K562 (cell line): ENCODE measurements at regions not wholly inside any gene's neighbourhood (a gene's known extent, or its start where the extent isn't known, plus 50 kb on each side); places are given as distances from the start of the nearest gene placed in this dataset.
A peak's percentile ranks its signal among the peaks of the same experiment; 100 is the strongest.

ENCODE experiments used
- ATAC-seq: fragments of 200-7000 bp; cut with Tn5 transposase; 3 replicates; pipeline ENCODE4 v1.9.1; 2020; ENCODE audit warnings: moderate library complexity
- BruUV-seq: library from RNA; stranded (reverse); fragments of 400-500 nt; replicated peaks from 2 replicates; lab custom pipeline; 2021; lab: Mats Ljungman, UMichigan
- CTCF ChIA-PET: fragments of 300-600 bp; formaldehyde crosslinking; extraction: SDS; loops from one replicate; lab custom pipeline; 2021; ENCODE audit warnings: low intra/inter-chr PET ratio; lab: Yijun Ruan, JAX
- POLR2A ChIA-PET: fragments of 300-600, 350-650 bp; sonication (Branson Sonifier 250); formaldehyde crosslinking; extraction: SDS; loops from one replicate; lab custom pipeline; 2021; ENCODE audit warnings: antibody characterized with exemption, inconsistent platforms; lab: Yijun Ruan, JAX
- DNase-seq, 4 experiments: peaks; one replicate each; pipeline versions ENCODE4 v3.0.0 to v3.0.0-alpha.2; 2011 to 2018; ENCODE audit warnings: low spot score in 3 of 4, mixed read lengths in 3 of 4; ENCODE audit errors: extremely low read depth in 1 of 4
- FAIRE-seq: peaks from 2 replicates; lab custom pipeline; 2011; peaks lifted over from hg19 to GRCh38; lab: Jason Lieb, UNC
- H2AFZ ChIP-seq: 2 replicates; pipeline ENCODE4 v1.6.0; 2011; ENCODE audit warnings: low read depth, low read length, control low read depth, inconsistent platforms
- H3K27ac ChIP-seq: fragments of 200-600 bp; 3 replicates; pipeline ENCODE4 v1.8.0; 2011; ENCODE audit warnings: low read depth, mild to moderate bottlenecking, control low read depth, inconsistent platforms, low read length, moderate library complexity, mixed read lengths; ENCODE audit errors: extremely low read depth
- H3K27me3 ChIP-seq, 2 experiments: fragments of 300-600 bp in 1 of 2; 2 replicates in 1 of 2; 3 replicates in 1 of 2; pipeline versions ENCODE4 v1.6.0 to v1.8.0; 2011; ENCODE audit warnings: inconsistent platforms in 2 of 2, low read length in 2 of 2, mild to moderate bottlenecking in 1 of 2, mixed read lengths in 1 of 2, moderate library complexity in 1 of 2; ENCODE audit not compliant: control insufficient read depth in 2 of 2, insufficient read depth in 2 of 2
- H3K36me3 ChIP-seq: fragments of 300-600 bp; 3 replicates; pipeline ENCODE4 v1.8.0; 2011; ENCODE audit warnings: mild to moderate bottlenecking, low read length, inconsistent platforms; ENCODE audit not compliant: control insufficient read depth, insufficient read depth
- H3K4me1 ChIP-seq, 2 experiments: fragments of 200-600 bp in 1 of 2; replicated peaks in 1 of 2; 2 replicates in 1 of 2; 3 replicates in 1 of 2; pipeline versions ENCODE4 v1.5.1 to v1.8.0; 2011; ENCODE audit warnings: inconsistent platforms in 2 of 2, low read length in 2 of 2, mild to moderate bottlenecking in 1 of 2, mixed read lengths in 1 of 2, moderate library complexity in 1 of 2; ENCODE audit not compliant: control insufficient read depth in 2 of 2, insufficient read depth in 2 of 2
- H3K4me2 ChIP-seq: 2 replicates; pipeline ENCODE4 v1.6.1; 2011; ENCODE audit warnings: low read length, control low read depth, inconsistent platforms, mixed read lengths; ENCODE audit not compliant: insufficient read depth
- H3K4me3 ChIP-seq: fragments of 200-600 bp; sonication (generic), shearing (Covaris generic); 2 replicates; pipeline ENCODE4 v1.5.1; 2016; ENCODE audit warnings: control low read depth, inconsistent platforms
- H3K79me2 ChIP-seq: fragments of 200-600 bp; 3 replicates; pipeline ENCODE4 v1.8.0; 2011; ENCODE audit warnings: low read length, inconsistent platforms; ENCODE audit not compliant: control insufficient read depth, insufficient read depth
- H3K9ac ChIP-seq, 2 experiments: 2 replicates each; pipeline versions ENCODE4 v1.6.0 to v1.6.1; 2011; ENCODE audit warnings: low read depth in 2 of 2, low read length in 2 of 2, control low read depth in 1 of 2, inconsistent platforms in 1 of 2, mild to moderate bottlenecking in 1 of 2, mixed read lengths in 1 of 2; ENCODE audit not compliant: insufficient read depth in 1 of 2
- H3K9me1 ChIP-seq: one replicate; pipeline ENCODE4 v1.6.0; 2011; ENCODE audit warnings: inconsistent platforms, mild to moderate bottlenecking, low read length, moderate library complexity; ENCODE audit not compliant: control insufficient read depth, insufficient read depth
- H3K9me3 ChIP-seq: replicated peaks from 2 replicates; pipeline ENCODE4 v1.5.1; 2011; ENCODE audit warnings: low read depth, low read length, inconsistent platforms; ENCODE audit not compliant: control insufficient read depth, insufficient read depth
- H4K20me1 ChIP-seq: replicated peaks from 2 replicates; pipeline ENCODE4 v1.6.1; 2011; ENCODE audit warnings: low read length, inconsistent platforms, mixed read lengths; ENCODE audit not compliant: control insufficient read depth, insufficient read depth
- CBX8 ChIP-seq: fragments of 200-600 bp; sonication (generic); IDR thresholded peaks from 2 replicates; pipeline ENCODE4 v1.6.1; 2012; ENCODE audit warnings: borderline replicate concordance, mixed run types, low read depth, mild to moderate bottlenecking, moderate library complexity, mixed read lengths, low read length, control low read depth, inconsistent platforms; ENCODE audit not compliant: poor library complexity, severe bottlenecking; ENCODE audit errors: extremely low read depth
- GTF2B ChIP-seq: IDR thresholded peaks from 2 replicates; pipeline ENCODE4 v1.6.1; 2011; ENCODE audit not compliant: insufficient read length; ENCODE audit errors: extremely low read depth
- POU5F1 ChIP-seq: fragments of 150-350 bp; IDR thresholded peaks from 2 replicates; pipeline ENCODE4 v1.6.1; 2014; ENCODE audit warnings: borderline replicate concordance, low read length, low read depth, mild to moderate bottlenecking; ENCODE audit not compliant: partially characterized antibody
- RBM25 ChIP-seq: fragments of 200-400 bp; formaldehyde crosslinking; IDR thresholded peaks from 2 replicates; pipeline ENCODE4 v1.6.1; 2018; ENCODE audit warnings: low read length, low read depth, moderate library complexity; ENCODE audit not compliant: severe bottlenecking
- ZNF146 ChIP-seq: IDR thresholded peaks from one replicate; pipeline ENCODE4 v1.6.1; 2018; ENCODE audit warnings: missing compliant biosample characterization; ENCODE audit not compliant: unreplicated experiment
- WGBS: fragments of 100-300 bp; shearing (Covaris generic); methylation state at CpG from one replicate; pipeline ENCODE4 v1.1.6; 2016; ENCODE audit warnings: low coverage, mixed read lengths; ENCODE audit not compliant: insufficient coverage; ENCODE audit errors: missing lambda C conversion rate; 5-methylcytosine and 5-hydroxymethylcytosine counted together
- in situ Hi-C: fragments of 300-500 bp; cut with MboI; formaldehyde crosslinking; loops from 4 replicates; pipeline ENCODE4 v1.15.0; 2018; ENCODE audit warnings: inconsistent platforms, mixed read lengths
- intact Hi-C: fragments of 100-400 bp; cut with micrococcal nuclease; formaldehyde crosslinking; loops from 2 replicates; pipeline ENCODE4 v1.14.2; 2022

GRCh38 chr6:47383360-47383759, 73.7 kb upstream of the TNFRSF21 start:
- no peaks in the 10 kb centered on the region for H3K9me1 ChIP-seq
- no peak overlapping the region for H3K4me2 ChIP-seq
- H3K27me3 ChIP-seq: peaks cover 13 to 14% of the 10 kb centered on the region in 2 experiments; a peak in 4 of 5 replicates
- no peaks in the 10 kb centered on the region for H3K36me3 ChIP-seq
- no peaks in the 10 kb centered on the region for H4K20me1 ChIP-seq
- H3K4me3 ChIP-seq: no peak overlapping the region
- DNase-seq: no peak
- intact Hi-C loops (no loop called here), in situ Hi-C loops (no loop called here)
- no peak for FAIRE-seq
- ATAC-seq: no peak
- POLR2A ChIA-PET: interaction anchor here (0.6 kb wide), 1 partner anchor 9 kb away, joined by 3 read pairs; no protein-coding TSS in a partner anchor
- H2AFZ ChIP-seq: no peak overlapping the region
- CTCF ChIA-PET: no interaction called here
- WGBS: 0% methylated on average over 1 of the region's 1 CpG
- no peaks in the 10 kb centered on the region for H3K9me3 ChIP-seq
- no peak overlapping the region for H3K27ac ChIP-seq
- no peaks in the 10 kb centered on the region; a peak in 1 of 5 replicates for H3K4me1 ChIP-seq
- TF ChIP-seq POU5F1: no peak
- TF ChIP-seq GTF2B: no peak
- TF ChIP-seq RBM25: peak; percentile 47
- TF ChIP-seq ZNF146 (CRISPR knock-in tag): peak; percentile 53
- TF ChIP-seq CBX8: no peak
- TF ChIP-seq, all 486 proteins: peak for 2
- no peak overlapping the region for H3K9ac ChIP-seq
- no peaks in the 10 kb centered on the region for H3K79me2 ChIP-seq
- BruUV-seq: no TSS peak
